ENCODE measurements at regions not wholly inside any gene's neighbourhood (a gene's known extent, or its start where the extent isn't known, plus 50 kb on each side); places are given as distances from the start of the nearest gene placed in this dataset.

GRCh38 chr13:85535316-85536084 is 263.7 kb downstream of the SLITRK6 start:
- Histone ChIP-seq H3K4me3 (ENCODE audit: low read depth, low read length) (no peak overlapping the region), H3K36me3 (no peaks in the 10 kb centered on the region), H3K9me3 (no peaks in the 10 kb centered on the region), H3K4me1 (no peaks in the 10 kb centered on the region), H3K27me3 (no peaks in the 10 kb centered on the region)
- DNase-seq, result no peak
- TF ChIP-seq, protein P1, sequence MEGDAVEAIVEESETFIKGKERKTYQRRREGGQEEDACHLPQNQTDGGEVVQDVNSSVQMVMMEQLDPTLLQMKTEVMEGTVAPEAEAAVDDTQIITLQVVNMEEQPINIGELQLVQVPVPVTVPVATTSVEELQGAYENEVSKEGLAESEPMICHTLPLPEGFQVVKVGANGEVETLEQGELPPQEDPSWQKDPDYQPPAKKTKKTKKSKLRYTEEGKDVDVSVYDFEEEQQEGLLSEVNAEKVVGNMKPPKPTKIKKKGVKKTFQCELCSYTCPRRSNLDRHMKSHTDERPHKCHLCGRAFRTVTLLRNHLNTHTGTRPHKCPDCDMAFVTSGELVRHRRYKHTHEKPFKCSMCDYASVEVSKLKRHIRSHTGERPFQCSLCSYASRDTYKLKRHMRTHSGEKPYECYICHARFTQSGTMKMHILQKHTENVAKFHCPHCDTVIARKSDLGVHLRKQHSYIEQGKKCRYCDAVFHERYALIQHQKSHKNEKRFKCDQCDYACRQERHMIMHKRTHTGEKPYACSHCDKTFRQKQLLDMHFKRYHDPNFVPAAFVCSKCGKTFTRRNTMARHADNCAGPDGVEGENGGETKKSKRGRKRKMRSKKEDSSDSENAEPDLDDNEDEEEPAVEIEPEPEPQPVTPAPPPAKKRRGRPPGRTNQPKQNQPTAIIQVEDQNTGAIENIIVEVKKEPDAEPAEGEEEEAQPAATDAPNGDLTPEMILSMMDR (IDR thresholded peaks at IDR 0.05; ENCODE audit: low read depth, low read length), result no peak

DNA sequence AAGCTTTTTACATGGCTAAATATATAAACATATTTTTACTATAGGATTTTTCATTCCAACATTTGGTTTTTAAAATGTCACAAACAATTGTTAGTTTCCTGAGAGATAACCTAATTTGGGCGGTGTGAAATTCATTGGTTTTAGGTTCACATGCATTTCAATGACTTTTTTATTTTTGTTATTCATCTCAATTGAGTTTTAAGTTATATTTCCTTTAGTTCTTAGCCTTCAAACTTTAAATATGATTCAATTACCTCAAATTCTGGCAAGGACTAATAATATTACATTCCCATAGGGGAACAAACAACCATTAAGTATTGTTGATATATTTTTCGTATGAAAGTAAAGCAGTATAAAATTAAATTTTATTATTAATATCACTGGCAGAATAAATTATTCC is 265.3 kb downstream of the SLITRK6 start:
- H3K36me3 ChIP-seq, result no peaks in the 10 kb centered on the region
- no peaks in the 10 kb centered on the region for H3K9me3 ChIP-seq
- no peak overlapping the region for H3K4me3 ChIP-seq (ENCODE audit: low read depth, low read length)
- DNase-seq, result no peak
- H3K27me3 ChIP-seq, result no peaks in the 10 kb centered on the region
- TF ChIP-seq, protein P1 (IDR thresholded peaks at IDR 0.05; ENCODE audit: low read depth, low read length), result no peak
- no peaks in the 10 kb centered on the region for H3K4me1 ChIP-seq

GRCh38 chr13:85529218-85529594 is 270.0 kb downstream of the SLITRK6 start:
- TF ChIP-seq, protein P1 (IDR thresholded peaks at IDR 0.05; ENCODE audit: low read depth, low read length), result no peak
- no peak overlapping the region for H3K4me3 ChIP-seq (ENCODE audit: low read depth, low read length)
- no peaks in the 10 kb centered on the region for H3K9me3 ChIP-seq
- no peaks in the 10 kb centered on the region for H3K36me3 ChIP-seq
- H3K27me3 ChIP-seq, result no peaks in the 10 kb centered on the region
- no peaks in the 10 kb centered on the region for H3K4me1 ChIP-seq
- no peak for DNase-seq

DNA sequence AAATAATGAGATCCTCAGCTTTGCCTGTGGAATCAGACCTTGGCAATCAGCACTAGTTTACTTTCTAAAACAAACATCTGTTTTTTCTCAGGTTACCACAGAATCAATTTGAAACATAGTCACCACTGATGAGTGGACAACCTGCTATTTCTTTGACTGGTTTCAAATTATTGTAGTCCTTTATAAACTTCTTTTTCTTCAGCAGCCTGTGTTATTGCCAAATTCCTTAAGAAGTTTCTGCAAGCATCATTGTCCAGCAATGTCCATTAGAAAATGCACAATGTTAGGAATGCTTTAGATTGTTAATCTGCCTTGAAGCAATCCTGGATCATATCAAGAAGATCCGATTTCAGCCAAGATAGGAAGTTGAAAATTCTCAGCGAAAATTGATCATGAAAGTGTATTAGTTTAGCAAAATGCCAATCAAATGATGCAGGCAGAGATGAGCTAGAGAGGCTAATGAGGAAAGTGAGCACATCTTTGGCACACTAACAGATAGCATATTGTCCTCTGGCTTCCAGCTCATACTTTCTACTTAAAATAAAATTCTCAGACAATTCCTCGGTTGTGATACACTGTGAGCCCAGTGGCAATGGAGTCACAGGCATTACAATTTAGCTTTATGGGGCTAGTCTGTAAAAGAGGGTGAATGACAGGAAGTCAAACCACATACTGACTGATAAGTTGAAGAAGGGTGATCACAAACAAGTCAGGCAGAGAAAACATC is 270.6 kb downstream of the SLITRK6 start:
- H3K36me3 ChIP-seq, result no peaks in the 10 kb centered on the region
- no peak overlapping the region for H3K4me3 ChIP-seq (ENCODE audit: low read depth, low read length)
- H3K27me3 ChIP-seq, result no peaks in the 10 kb centered on the region
- no peak for DNase-seq
- TF ChIP-seq, protein P1 (IDR thresholded peaks at IDR 0.05; ENCODE audit: low read depth, low read length), result no peak
- no peaks in the 10 kb centered on the region for H3K9me3 ChIP-seq
- H3K4me1 ChIP-seq, result no peaks in the 10 kb centered on the region

GRCh38 chr13:85527316-85527715 is 271.9 kb downstream of the SLITRK6 start:
- no peak for DNase-seq
- TF ChIP-seq, protein P1 (IDR thresholded peaks at IDR 0.05; ENCODE audit: low read depth, low read length), result no peak
- no peaks in the 10 kb centered on the region for H3K27me3 ChIP-seq
- H3K9me3 ChIP-seq, result no peaks in the 10 kb centered on the region
- H3K4me1 ChIP-seq, result no peaks in the 10 kb centered on the region
- no peaks in the 10 kb centered on the region for H3K36me3 ChIP-seq
- no peak overlapping the region for H3K4me3 ChIP-seq (ENCODE audit: low read depth, low read length)

GRCh38 chr13:85525411-85525810 is 273.8 kb downstream of the SLITRK6 start:
- DNase-seq, result no peak
- Histone ChIP-seq H3K9me3 (no peaks in the 10 kb centered on the region), H3K4me1 (no peaks in the 10 kb centered on the region), H3K36me3 (no peaks in the 10 kb centered on the region), H3K27me3 (no peaks in the 10 kb centered on the region), H3K4me3 (ENCODE audit: low read depth, low read length) (no peak overlapping the region)
- TF ChIP-seq, protein P1 (IDR thresholded peaks at IDR 0.05; ENCODE audit: low read depth, low read length), result no peak

Data from BE2C (cell line).